Panc1 (cell line): ENCODE measurements at regions not wholly inside any gene's neighbourhood (a gene's known extent, or its start where the extent isn't known, plus 50 kb on each side); places are given as distances from the start of the nearest gene placed in this dataset.

ENCODE experiments used
- CTCF ChIP-seq: fragments of 450-650 bp; IDR thresholded peaks from 2 replicates; pipeline ENCODE4 v1.5.1; 2017; ENCODE audit warnings: mild to moderate bottlenecking
- POLR2AphosphoS5 ChIP-seq: IDR thresholded peaks from 2 replicates; pipeline ENCODE4 v1.6.1; 2012; ENCODE audit warnings: mild to moderate bottlenecking, low read depth, low read length, moderate library complexity
- REST ChIP-seq, 2 experiments: IDR thresholded peaks; 2 replicates each; pipeline ENCODE4 v1.6.1; 2011 to 2012; ENCODE audit warnings: low read depth in 2 of 2, control low read depth in 1 of 2, low read length in 1 of 2, mild to moderate bottlenecking in 1 of 2, moderate library complexity in 1 of 2; ENCODE audit not compliant: insufficient read depth in 1 of 2

GRCh38 chr10:128851281-128851680 is 615.8 kb upstream of the MGMT start:
- TF ChIP-seq CTCF (no peak), POLR2AphosphoS5 (no peak), REST (IDR thresholded peaks at IDR 0.05; ENCODE audit: insufficient read depth in 1 of 2, low read depth in 2 of 2, low read length in 1 of 2) (no peak)
